Activated CD4-positive, alpha-beta T cell treated with anti-CD3 and anti-CD28 coated beads, Interleukin-2, amount 50 U/mL, for 48 hours (primary cell): ENCODE measurements at regions not wholly inside any gene's neighbourhood (a gene's known extent, or its start where the extent isn't known, plus 50 kb on each side); places are given as distances from the start of the nearest gene placed in this dataset.

Experiments
- DNase-seq, 2 experiments: peaks; one replicate each; pipeline ENCODE4 v3.0.0-alpha.2; 2020

- no peak for DNase-seq
These were observed 556.0 kb upstream of the JAG1 start for GRCh38 chr20:11229772-11230171.

- DNase-seq, result no peak
These were observed 557.2 kb upstream of the JAG1 start for GRCh38 chr20:11230999-11231398.

GRCh38 chr20:11231742-11232648 lies 558.2 kb upstream of the JAG1 start:
- DNase-seq, result no peak

GRCh38 chr20:11232896-11233295 lies 559.1 kb upstream of the JAG1 start:
- no peak for DNase-seq

- DNase-seq, result no peak
These were observed 560.4 kb upstream of the JAG1 start for GRCh38 chr20:11234181-11234580.

GRCh38 chr20:11234608-11235007 lies 560.8 kb upstream of the JAG1 start:
- no peak for DNase-seq

- DNase-seq, result no peak
These were observed 561.3 kb upstream of the JAG1 start for GRCh38 chr20:11235058-11235457.

GRCh38 chr20:11242320-11242719 lies 568.5 kb upstream of the JAG1 start:
- no peak for DNase-seq

GRCh38 chr20:11245431-11245830 lies 571.6 kb upstream of the JAG1 start:
- DNase-seq, result no peak

GRCh38 chr20:11246251-11246775 lies 572.5 kb upstream of the JAG1 start:
- DNase-seq, result no peak

GRCh38 chr20:11247046-11248010 lies 573.5 kb upstream of the JAG1 start:
- DNase-seq, result no peak

GRCh38 chr20:11248011-11248409 lies 574.2 kb upstream of the JAG1 start:
- no peak for DNase-seq

- no peak for DNase-seq
These were observed 575.2 kb upstream of the JAG1 start for GRCh38 chr20:11248687-11249638.

- DNase-seq, result no peak
These were observed 575.9 kb upstream of the JAG1 start for GRCh38 chr20:11249683-11250082.

GRCh38 chr20:11252447-11252846 lies 578.6 kb upstream of the JAG1 start:
- DNase-seq, result no peak

- DNase-seq, result no peak
These were observed 581.7 kb upstream of the JAG1 start for GRCh38 chr20:11255455-11255854.

GRCh38 chr20:11255860-11256259 lies 582.1 kb upstream of the JAG1 start:
- DNase-seq, result no peak

- DNase-seq, result no peak
These were observed 586.8 kb upstream of the JAG1 start for GRCh38 chr20:11260611-11261010.

- DNase-seq, result no peak
These were observed 587.8 kb upstream of the JAG1 start for GRCh38 chr20:11261533-11262000.

GRCh38 chr20:11266571-11266970 lies 592.8 kb upstream of the JAG1 start:
- no peak for DNase-seq

GRCh38 chr20:11267131-11267761 lies 593.4 kb upstream of the JAG1 start:
- DNase-seq, result no peak
